ENCODE measurements at regions not wholly inside any gene's neighbourhood (a gene's known extent, or its start where the extent isn't known, plus 50 kb on each side); places are given as distances from the start of the nearest gene placed in this dataset.

- Histone ChIP-seq H3K4me2 (ENCODE audit: low read length, poor library complexity, severe bottlenecking) (no peak overlapping the region), H2BK120ac (ENCODE audit: low read depth, low read length) (no peak overlapping the region)
- DNase-seq = no peak
Observed at GRCh38 chr3:174529298-174529697, 329.8 kb upstream of the NAALADL2 start.

GRCh38 chr3:174531262-174531982 lies 327.7 kb upstream of the NAALADL2 start:
- no peak overlapping the region for H2BK5ac ChIP-seq (ENCODE audit: low read depth, low read length, poor library complexity, severe bottlenecking)
- H2BK120ac ChIP-seq (ENCODE audit: low read depth, low read length) = no peak overlapping the region
- no peak overlapping the region for H4K8ac ChIP-seq (ENCODE audit: low read length)
- DNase-seq = no peak
- no peak overlapping the region for H2BK15ac ChIP-seq (ENCODE audit: low read depth, poor library complexity, severe bottlenecking)
- no peak overlapping the region for H3K27ac ChIP-seq (ENCODE audit: low read length, poor library complexity, severe bottlenecking)
- H3K79me1 ChIP-seq (replicated peaks; ENCODE audit: low read length, poor library complexity, severe bottlenecking) = no peaks in the 10 kb centered on the region
- H3K36me3 ChIP-seq (ENCODE audit: control insufficient read depth in 1 of 2, insufficient read depth in 2 of 2, low read depth in 1 of 2, low read length in 2 of 2) = no peaks in the 10 kb centered on the region
- no peak overlapping the region for H3K4ac ChIP-seq (ENCODE audit: low read depth in 1 of 2, low read length in 2 of 2)
- H3K4me1 ChIP-seq (ENCODE audit: control insufficient read depth, insufficient read depth, low read depth, low read length) = no peaks in the 10 kb centered on the region
- WGBS = 93% methylated on average over 3 of the region's 5 CpGs
- no peak overlapping the region for H3K9ac ChIP-seq (ENCODE audit: low read length)
- no peaks in the 10 kb centered on the region for H3K9me3 ChIP-seq (ENCODE audit: control insufficient read depth, low read length)
- no peak overlapping the region for H3K4me3 ChIP-seq (ENCODE audit: insufficient read depth in 1 of 2, low read depth in 1 of 2, low read length in 2 of 2)
- H2AFZ ChIP-seq (ENCODE audit: low read depth, low read length) = no peak overlapping the region
- no peak overlapping the region for H3K4me2 ChIP-seq (ENCODE audit: low read length, poor library complexity, severe bottlenecking)
- H3K14ac ChIP-seq (ENCODE audit: low read length in 2 of 2) = no peak overlapping the region
- H3K27me3 ChIP-seq (ENCODE audit: control insufficient read depth in 1 of 2, insufficient read depth in 1 of 2, low read length in 2 of 2) = no peaks in the 10 kb centered on the region
- no peak overlapping the region for H4K91ac ChIP-seq (ENCODE audit: low read length)
- no peak overlapping the region for H3K18ac ChIP-seq (ENCODE audit: low read depth in 1 of 2, low read length in 2 of 2)
- no peak overlapping the region for H2BK12ac ChIP-seq (ENCODE audit: low read length in 2 of 2)
- H3K23ac ChIP-seq (ENCODE audit: low read length in 2 of 2) = no peak overlapping the region
- H2AK5ac ChIP-seq (ENCODE audit: low read length, severe bottlenecking) = no peak overlapping the region

More at GRCh38 chr3:174529298-174529697, 329.8 kb upstream of the NAALADL2 start:
- Histone ChIP-seq H2BK15ac (ENCODE audit: low read depth, poor library complexity, severe bottlenecking) (no peak overlapping the region), H3K4me1 (ENCODE audit: control insufficient read depth, insufficient read depth, low read depth, low read length) (no peaks in the 10 kb centered on the region), H2AK5ac (ENCODE audit: low read length, severe bottlenecking) (no peak overlapping the region), H3K4me3 (ENCODE audit: insufficient read depth in 1 of 2, low read depth in 1 of 2, low read length in 2 of 2) (no peak overlapping the region), H3K4ac (ENCODE audit: low read depth in 1 of 2, low read length in 2 of 2) (no peak overlapping the region), H3K18ac (ENCODE audit: low read depth in 1 of 2, low read length in 2 of 2) (no peak overlapping the region), H2AFZ (ENCODE audit: low read depth, low read length) (no peak overlapping the region), H3K14ac (ENCODE audit: low read length in 2 of 2) (no peak overlapping the region), H3K9ac (ENCODE audit: low read length) (no peak overlapping the region), H4K8ac (ENCODE audit: low read length) (no peak overlapping the region), H3K27ac (ENCODE audit: low read length, poor library complexity, severe bottlenecking) (no peak overlapping the region), H3K79me1 (replicated peaks; ENCODE audit: low read length, poor library complexity, severe bottlenecking) (no peaks in the 10 kb centered on the region), H4K91ac (ENCODE audit: low read length) (no peak overlapping the region), H2BK5ac (ENCODE audit: low read depth, low read length, poor library complexity, severe bottlenecking) (no peak overlapping the region), H2BK12ac (ENCODE audit: low read length in 2 of 2) (no peak overlapping the region), H3K27me3 (ENCODE audit: control insufficient read depth in 1 of 2, insufficient read depth in 1 of 2, low read length in 2 of 2) (no peaks in the 10 kb centered on the region), H3K36me3 (ENCODE audit: control insufficient read depth in 1 of 2, insufficient read depth in 2 of 2, low read depth in 1 of 2, low read length in 2 of 2) (no peaks in the 10 kb centered on the region), H3K9me3 (ENCODE audit: control insufficient read depth, low read length) (no peaks in the 10 kb centered on the region), H3K23ac (ENCODE audit: low read length in 2 of 2) (no peak overlapping the region)
- 82% methylated on average over 3 of the region's 3 CpGs for WGBS

- H3K27me3 ChIP-seq (ENCODE audit: control insufficient read depth in 1 of 2, insufficient read depth in 1 of 2, low read length in 2 of 2) = no peaks in the 10 kb centered on the region
- WGBS = no CpG with 5 or more reads among the region's 1 CpG
- H3K23ac ChIP-seq (ENCODE audit: low read length in 2 of 2) = no peak overlapping the region
- H2BK15ac ChIP-seq (ENCODE audit: low read depth, poor library complexity, severe bottlenecking) = no peak overlapping the region
- no peak overlapping the region for H2AFZ ChIP-seq (ENCODE audit: low read depth, low read length)
- no peaks in the 10 kb centered on the region for H3K9me3 ChIP-seq (ENCODE audit: control insufficient read depth, low read length)
- H3K4me2 ChIP-seq (ENCODE audit: low read length, poor library complexity, severe bottlenecking) = no peak overlapping the region
- H2AK5ac ChIP-seq (ENCODE audit: low read length, severe bottlenecking) = no peak overlapping the region
- DNase-seq = no peak
- H3K27ac ChIP-seq (ENCODE audit: low read length, poor library complexity, severe bottlenecking) = no peak overlapping the region
- no peak overlapping the region for H3K18ac ChIP-seq (ENCODE audit: low read depth in 1 of 2, low read length in 2 of 2)
- no peak overlapping the region for H4K91ac ChIP-seq (ENCODE audit: low read length)
- H3K79me1 ChIP-seq (replicated peaks; ENCODE audit: low read length, poor library complexity, severe bottlenecking) = no peaks in the 10 kb centered on the region
- H2BK120ac ChIP-seq (ENCODE audit: low read depth, low read length) = no peak overlapping the region
- no peak overlapping the region for H3K14ac ChIP-seq (ENCODE audit: low read length in 2 of 2)
- H2BK12ac ChIP-seq (ENCODE audit: low read length in 2 of 2) = no peak overlapping the region
- no peak overlapping the region for H3K9ac ChIP-seq (ENCODE audit: low read length)
- no peak overlapping the region for H3K4ac ChIP-seq (ENCODE audit: low read depth in 1 of 2, low read length in 2 of 2)
- no peak overlapping the region for H4K8ac ChIP-seq (ENCODE audit: low read length)
- H3K36me3 ChIP-seq (ENCODE audit: control insufficient read depth in 1 of 2, insufficient read depth in 2 of 2, low read depth in 1 of 2, low read length in 2 of 2) = no peaks in the 10 kb centered on the region
- H3K4me3 ChIP-seq (ENCODE audit: insufficient read depth in 1 of 2, low read depth in 1 of 2, low read length in 2 of 2) = no peak overlapping the region
- H2BK5ac ChIP-seq (ENCODE audit: low read depth, low read length, poor library complexity, severe bottlenecking) = no peak overlapping the region
- H3K4me1 ChIP-seq (ENCODE audit: control insufficient read depth, insufficient read depth, low read depth, low read length) = no peaks in the 10 kb centered on the region
Observed at GRCh38 chr3:174532216-174532615, 326.9 kb upstream of the NAALADL2 start.

- H2BK12ac ChIP-seq (ENCODE audit: low read length in 2 of 2) = no peak overlapping the region
- H2AFZ ChIP-seq (ENCODE audit: low read depth, low read length) = no peak overlapping the region
- WGBS = 100% methylated on average over 2 of the region's 2 CpGs
- H2BK15ac ChIP-seq (ENCODE audit: low read depth, poor library complexity, severe bottlenecking) = no peak overlapping the region
- no peak overlapping the region for H2AK5ac ChIP-seq (ENCODE audit: low read length, severe bottlenecking)
- no peaks in the 10 kb centered on the region for H3K79me1 ChIP-seq (replicated peaks; ENCODE audit: low read length, poor library complexity, severe bottlenecking)
- H3K4me1 ChIP-seq (ENCODE audit: control insufficient read depth, insufficient read depth, low read depth, low read length) = no peaks in the 10 kb centered on the region
- H3K27me3 ChIP-seq (ENCODE audit: control insufficient read depth in 1 of 2, insufficient read depth in 1 of 2, low read length in 2 of 2) = no peaks in the 10 kb centered on the region
- no peak overlapping the region for H3K4me2 ChIP-seq (ENCODE audit: low read length, poor library complexity, severe bottlenecking)
- no peak overlapping the region for H4K91ac ChIP-seq (ENCODE audit: low read length)
- H3K4ac ChIP-seq (ENCODE audit: low read depth in 1 of 2, low read length in 2 of 2) = no peak overlapping the region
- H3K36me3 ChIP-seq (ENCODE audit: control insufficient read depth in 1 of 2, insufficient read depth in 2 of 2, low read depth in 1 of 2, low read length in 2 of 2) = no peaks in the 10 kb centered on the region
- no peak overlapping the region for H3K18ac ChIP-seq (ENCODE audit: low read depth in 1 of 2, low read length in 2 of 2)
- no peak overlapping the region for H2BK5ac ChIP-seq (ENCODE audit: low read depth, low read length, poor library complexity, severe bottlenecking)
- no peak overlapping the region for H3K27ac ChIP-seq (ENCODE audit: low read length, poor library complexity, severe bottlenecking)
- H4K8ac ChIP-seq (ENCODE audit: low read length) = no peak overlapping the region
- no peak overlapping the region for H2BK120ac ChIP-seq (ENCODE audit: low read depth, low read length)
- H3K9me3 ChIP-seq (ENCODE audit: control insufficient read depth, low read length) = no peaks in the 10 kb centered on the region
- no peak for DNase-seq
- H3K14ac ChIP-seq (ENCODE audit: low read length in 2 of 2) = no peak overlapping the region
- H3K4me3 ChIP-seq (ENCODE audit: insufficient read depth in 1 of 2, low read depth in 1 of 2, low read length in 2 of 2) = no peak overlapping the region
- H3K9ac ChIP-seq (ENCODE audit: low read length) = no peak overlapping the region
- H3K23ac ChIP-seq (ENCODE audit: low read length in 2 of 2) = no peak overlapping the region
Observed at GRCh38 chr3:174532776-174533175, 326.4 kb upstream of the NAALADL2 start.

All from mesenchymal stem cell (in vitro differentiated cells and primary cell).